ENCODE measurements at regions not wholly inside any gene's neighbourhood (a gene's known extent, or its start where the extent isn't known, plus 50 kb on each side); places are given as distances from the start of the nearest gene placed in this dataset.

DNA sequence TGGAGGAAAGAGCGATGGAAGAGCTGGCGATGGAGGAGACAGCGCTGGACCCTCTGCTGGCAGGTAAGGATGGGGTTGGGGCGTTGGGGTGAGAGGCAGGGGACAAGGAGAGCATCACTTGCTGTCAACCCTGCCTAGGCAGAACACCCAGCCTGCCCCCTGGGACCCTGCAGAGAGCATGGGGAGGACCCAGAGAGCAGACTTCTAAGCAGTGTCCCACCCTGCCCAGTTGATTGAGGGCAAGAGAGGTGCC is 111.6 kb upstream of the ANO1 start:
- TF ChIP-seq BCLAF1 (IDR thresholded peaks at IDR 0.05) (no peak), CREB1 (IDR thresholded peaks at IDR 0.05; ENCODE audit: low read depth) (no peak), RELB (IDR thresholded peaks at IDR 0.05; ENCODE audit: low read depth) (no peak), MAX (IDR thresholded peaks at IDR 0.05; ENCODE audit: low read depth, low read length) (no peak), SUZ12 (IDR thresholded peaks at IDR 0.05; ENCODE audit: unreplicated experiment) (no peak), HDAC6 (IDR thresholded peaks at IDR 0.05; ENCODE audit: unreplicated experiment) (no peak)
- TF ChIP-seq, protein P1, sequence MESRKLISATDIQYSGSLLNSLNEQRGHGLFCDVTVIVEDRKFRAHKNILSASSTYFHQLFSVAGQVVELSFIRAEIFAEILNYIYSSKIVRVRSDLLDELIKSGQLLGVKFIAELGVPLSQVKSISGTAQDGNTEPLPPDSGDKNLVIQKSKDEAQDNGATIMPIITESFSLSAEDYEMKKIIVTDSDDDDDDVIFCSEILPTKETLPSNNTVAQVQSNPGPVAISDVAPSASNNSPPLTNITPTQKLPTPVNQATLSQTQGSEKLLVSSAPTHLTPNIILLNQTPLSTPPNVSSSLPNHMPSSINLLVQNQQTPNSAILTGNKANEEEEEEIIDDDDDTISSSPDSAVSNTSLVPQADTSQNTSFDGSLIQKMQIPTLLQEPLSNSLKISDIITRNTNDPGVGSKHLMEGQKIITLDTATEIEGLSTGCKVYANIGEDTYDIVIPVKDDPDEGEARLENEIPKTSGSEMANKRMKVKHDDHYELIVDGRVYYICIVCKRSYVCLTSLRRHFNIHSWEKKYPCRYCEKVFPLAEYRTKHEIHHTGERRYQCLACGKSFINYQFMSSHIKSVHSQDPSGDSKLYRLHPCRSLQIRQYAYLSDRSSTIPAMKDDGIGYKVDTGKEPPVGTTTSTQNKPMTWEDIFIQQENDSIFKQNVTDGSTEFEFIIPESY (IDR thresholded peaks at IDR 0.05): no peak
- no peaks in the 10 kb centered on the region; a peak in 1 of 4 replicates for H3K27me3 ChIP-seq (replicated peaks in 1 of 2; ENCODE audit: control insufficient read depth in 2 of 2, insufficient read depth in 2 of 2, low read length in 1 of 2)
- no peaks in the 10 kb centered on the region for H3K79me2 ChIP-seq (ENCODE audit: control insufficient read depth, insufficient read depth, low read length)
- no peak overlapping the region for H3K4me3 ChIP-seq
- H2AFZ ChIP-seq (ENCODE audit: control insufficient read depth, low read depth, low read length): no peak overlapping the region
- H3K4me1 ChIP-seq (ENCODE audit: control insufficient read depth, insufficient read depth, low read length): peaks cover 3% of the 10 kb centered on the region
- ChIA-PET CTCF (no interaction called here), POLR2A (no interaction called here), SMC1A (ENCODE audit: uncharacterized antibody, unreplicated experiment) (no interaction called here), RAD21 (ENCODE audit: unreplicated experiment) (no interaction called here)
- ATAC-seq (no peak), DNase-seq (ENCODE audit: low read depth, low spot score) (no peak), FAIRE-seq (no peak)
- no peaks in the 10 kb centered on the region for H3K36me3 ChIP-seq (ENCODE audit: control insufficient read depth in 2 of 2, insufficient read depth in 2 of 2, low read length in 1 of 2)
- WGBS (ENCODE audit: insufficient coverage, insufficient replicate concordance, low lambda C conversion rate, missing lambda C conversion rate): 21% methylated on average over 2 of the region's 4 CpGs
- intact Hi-C loops (cut with micrococcal nuclease; ENCODE audit: unreplicated experiment): no loop called here
- in situ Hi-C loops (cut with MboI): no loop called here
- no peaks in the 10 kb centered on the region for H3K9me3 ChIP-seq (replicated peaks; ENCODE audit: control insufficient read depth, insufficient read depth, low read length)
- no peaks in the 10 kb centered on the region for H4K20me1 ChIP-seq (ENCODE audit: control insufficient read depth, insufficient read depth)
- no peak overlapping the region for H3K9ac ChIP-seq (ENCODE audit: control insufficient read depth, insufficient read depth, low read length)
- BruUV-seq (replicated peaks): no TSS peak
- H3K27ac ChIP-seq (ENCODE audit: control insufficient read depth, insufficient read depth): no peak overlapping the region
- H3K4me2 ChIP-seq (ENCODE audit: control insufficient read depth, insufficient read depth): no peak overlapping the region

Measured in GM12878 (cell line).